WTC11 (cell line): ENCODE measurements at regions not wholly inside any gene's neighbourhood (a gene's known extent, or its start where the extent isn't known, plus 50 kb on each side); places are given as distances from the start of the nearest gene placed in this dataset.

Experiments used
- CREB1 ChIP-seq: sonication (generic); formaldehyde crosslinking; IDR thresholded peaks from 2 replicates; pipeline ENCODE4 v1.8.0; 2023; ENCODE audit warnings: mild to moderate bottlenecking, missing genetic modification reagents
- CREM ChIP-seq: sonication (generic); formaldehyde crosslinking; IDR thresholded peaks from 2 replicates; pipeline ENCODE4 v1.8.1; 2022; ENCODE audit warnings: mild to moderate bottlenecking, missing genetic modification reagents, moderate library complexity
- JUN ChIP-seq: sonication (generic); formaldehyde crosslinking; IDR thresholded peaks from 2 replicates; pipeline ENCODE4 v1.8.0; 2023; ENCODE audit warnings: mild to moderate bottlenecking, missing genetic modification reagents
- NR3C1 ChIP-seq: sonication (generic); formaldehyde crosslinking; conservative IDR thresholded peaks from 2 replicates; pipeline ENCODE4 v1.8.1; 2023; ENCODE audit warnings: low read depth, mild to moderate bottlenecking, missing genetic modification reagents
- RELA ChIP-seq: sonication (generic); formaldehyde crosslinking; IDR thresholded peaks from 2 replicates; pipeline ENCODE4 v1.8.1; 2022; ENCODE audit warnings: missing genetic modification reagents, mild to moderate bottlenecking, borderline replicate concordance
- TEAD1 ChIP-seq: sonication (generic); formaldehyde crosslinking; IDR thresholded peaks from 2 replicates; pipeline ENCODE4 v1.8.0; 2022; ENCODE audit warnings: mild to moderate bottlenecking, missing genetic modification reagents
- ZNF138 ChIP-seq: sonication (generic); formaldehyde crosslinking; conservative IDR thresholded peaks from 2 replicates; pipeline ENCODE4 v1.8.1; 2022; ENCODE audit warnings: mild to moderate bottlenecking, moderate library complexity, missing genetic modification reagents
- ZNF416 ChIP-seq: fragments of 250-450 bp; sonication (Bioruptor Pico); IDR thresholded peaks from 2 replicates; pipeline ENCODE4 v1.9.0; 2021; ENCODE audit warnings: mild to moderate bottlenecking, inconsistent platforms
- TF ChIP-seq, protein P1 (sequence below): sonication (generic); formaldehyde crosslinking; IDR thresholded peaks from 2 replicates; pipeline ENCODE4 v1.8.1; 2023; ENCODE audit warnings: mild to moderate bottlenecking, missing genetic modification reagents, borderline replicate concordance
- TF ChIP-seq, protein P2 (sequence below): fragments of 200-600 bp; IDR thresholded peaks from 2 replicates; pipeline ENCODE4 v1.8.0; 2022; ENCODE audit warnings: antibody characterized with exemption
- TF ChIP-seq, protein P3 (sequence below): fragments of 250-450 bp; sonication (Bioruptor Pico); IDR thresholded peaks from 2 replicates; pipeline ENCODE4 v1.9.0; 2021; ENCODE audit warnings: mild to moderate bottlenecking
- TF ChIP-seq, protein P4 (sequence below): sonication (generic); formaldehyde crosslinking; conservative IDR thresholded peaks from 2 replicates; pipeline ENCODE4 v1.8.1; 2022; ENCODE audit warnings: mild to moderate bottlenecking, missing genetic modification reagents
- TF ChIP-seq, protein P5 (sequence below): sonication (generic); formaldehyde crosslinking; IDR thresholded peaks from 2 replicates; pipeline ENCODE4 v1.8.1; 2023; ENCODE audit warnings: mild to moderate bottlenecking, missing genetic modification reagents, moderate library complexity

DNA sequence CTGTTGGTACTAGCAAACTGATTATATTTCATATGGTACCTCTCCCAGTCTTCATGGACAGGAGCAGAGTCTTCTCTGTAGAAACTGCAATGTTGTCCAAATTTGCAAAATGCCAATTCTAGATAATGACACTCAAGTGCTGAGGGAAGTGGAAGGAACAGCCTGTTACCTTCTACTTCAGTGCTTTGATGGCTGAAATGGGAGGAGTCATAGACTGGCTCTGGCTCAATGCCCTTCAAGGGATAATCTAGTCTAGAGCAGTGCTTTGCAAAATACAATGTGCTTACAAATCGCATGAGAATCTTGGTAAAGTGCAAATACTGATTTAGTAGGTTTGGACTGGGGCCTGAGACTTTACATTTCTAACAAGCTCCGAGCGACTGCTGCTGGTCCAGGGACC lies 51.7 kb upstream of the ACP3 start:
- TF ChIP-seq, protein P1, sequence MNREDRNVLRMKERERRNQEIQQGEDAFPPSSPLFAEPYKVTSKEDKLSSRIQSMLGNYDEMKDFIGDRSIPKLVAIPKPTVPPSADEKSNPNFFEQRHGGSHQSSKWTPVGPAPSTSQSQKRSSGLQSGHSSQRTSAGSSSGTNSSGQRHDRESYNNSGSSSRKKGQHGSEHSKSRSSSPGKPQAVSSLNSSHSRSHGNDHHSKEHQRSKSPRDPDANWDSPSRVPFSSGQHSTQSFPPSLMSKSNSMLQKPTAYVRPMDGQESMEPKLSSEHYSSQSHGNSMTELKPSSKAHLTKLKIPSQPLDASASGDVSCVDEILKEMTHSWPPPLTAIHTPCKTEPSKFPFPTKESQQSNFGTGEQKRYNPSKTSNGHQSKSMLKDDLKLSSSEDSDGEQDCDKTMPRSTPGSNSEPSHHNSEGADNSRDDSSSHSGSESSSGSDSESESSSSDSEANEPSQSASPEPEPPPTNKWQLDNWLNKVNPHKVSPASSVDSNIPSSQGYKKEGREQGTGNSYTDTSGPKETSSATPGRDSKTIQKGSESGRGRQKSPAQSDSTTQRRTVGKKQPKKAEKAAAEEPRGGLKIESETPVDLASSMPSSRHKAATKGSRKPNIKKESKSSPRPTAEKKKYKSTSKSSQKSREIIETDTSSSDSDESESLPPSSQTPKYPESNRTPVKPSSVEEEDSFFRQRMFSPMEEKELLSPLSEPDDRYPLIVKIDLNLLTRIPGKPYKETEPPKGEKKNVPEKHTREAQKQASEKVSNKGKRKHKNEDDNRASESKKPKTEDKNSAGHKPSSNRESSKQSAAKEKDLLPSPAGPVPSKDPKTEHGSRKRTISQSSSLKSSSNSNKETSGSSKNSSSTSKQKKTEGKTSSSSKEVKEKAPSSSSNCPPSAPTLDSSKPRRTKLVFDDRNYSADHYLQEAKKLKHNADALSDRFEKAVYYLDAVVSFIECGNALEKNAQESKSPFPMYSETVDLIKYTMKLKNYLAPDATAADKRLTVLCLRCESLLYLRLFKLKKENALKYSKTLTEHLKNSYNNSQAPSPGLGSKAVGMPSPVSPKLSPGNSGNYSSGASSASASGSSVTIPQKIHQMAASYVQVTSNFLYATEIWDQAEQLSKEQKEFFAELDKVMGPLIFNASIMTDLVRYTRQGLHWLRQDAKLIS (CRISPR knock-in tag): no peak
- TF ChIP-seq, protein P2, sequence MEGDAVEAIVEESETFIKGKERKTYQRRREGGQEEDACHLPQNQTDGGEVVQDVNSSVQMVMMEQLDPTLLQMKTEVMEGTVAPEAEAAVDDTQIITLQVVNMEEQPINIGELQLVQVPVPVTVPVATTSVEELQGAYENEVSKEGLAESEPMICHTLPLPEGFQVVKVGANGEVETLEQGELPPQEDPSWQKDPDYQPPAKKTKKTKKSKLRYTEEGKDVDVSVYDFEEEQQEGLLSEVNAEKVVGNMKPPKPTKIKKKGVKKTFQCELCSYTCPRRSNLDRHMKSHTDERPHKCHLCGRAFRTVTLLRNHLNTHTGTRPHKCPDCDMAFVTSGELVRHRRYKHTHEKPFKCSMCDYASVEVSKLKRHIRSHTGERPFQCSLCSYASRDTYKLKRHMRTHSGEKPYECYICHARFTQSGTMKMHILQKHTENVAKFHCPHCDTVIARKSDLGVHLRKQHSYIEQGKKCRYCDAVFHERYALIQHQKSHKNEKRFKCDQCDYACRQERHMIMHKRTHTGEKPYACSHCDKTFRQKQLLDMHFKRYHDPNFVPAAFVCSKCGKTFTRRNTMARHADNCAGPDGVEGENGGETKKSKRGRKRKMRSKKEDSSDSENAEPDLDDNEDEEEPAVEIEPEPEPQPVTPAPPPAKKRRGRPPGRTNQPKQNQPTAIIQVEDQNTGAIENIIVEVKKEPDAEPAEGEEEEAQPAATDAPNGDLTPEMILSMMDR: no peak
- no peak for TF ChIP-seq JUN (CRISPR knock-in tag)
- no peak for TF ChIP-seq CREB1 (CRISPR knock-in tag)
- TF ChIP-seq CREM: no peak
- TF ChIP-seq, protein P3, sequence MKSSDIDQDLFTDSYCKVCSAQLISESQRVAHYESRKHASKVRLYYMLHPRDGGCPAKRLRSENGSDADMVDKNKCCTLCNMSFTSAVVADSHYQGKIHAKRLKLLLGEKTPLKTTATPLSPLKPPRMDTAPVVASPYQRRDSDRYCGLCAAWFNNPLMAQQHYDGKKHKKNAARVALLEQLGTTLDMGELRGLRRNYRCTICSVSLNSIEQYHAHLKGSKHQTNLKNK (CRISPR knock-in tag): no peak
- no peak for TF ChIP-seq NR3C1 (CRISPR knock-in tag)
- TF ChIP-seq ZNF416 (CRISPR knock-in tag): no peak
- no peak for TF ChIP-seq TEAD1 (CRISPR knock-in tag)
- TF ChIP-seq ZNF138: no peak
- TF ChIP-seq, protein P4, sequence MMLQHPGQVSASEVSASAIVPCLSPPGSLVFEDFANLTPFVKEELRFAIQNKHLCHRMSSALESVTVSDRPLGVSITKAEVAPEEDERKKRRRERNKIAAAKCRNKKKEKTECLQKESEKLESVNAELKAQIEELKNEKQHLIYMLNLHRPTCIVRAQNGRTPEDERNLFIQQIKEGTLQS (CRISPR knock-in tag): no peak
- TF ChIP-seq, protein P5, sequence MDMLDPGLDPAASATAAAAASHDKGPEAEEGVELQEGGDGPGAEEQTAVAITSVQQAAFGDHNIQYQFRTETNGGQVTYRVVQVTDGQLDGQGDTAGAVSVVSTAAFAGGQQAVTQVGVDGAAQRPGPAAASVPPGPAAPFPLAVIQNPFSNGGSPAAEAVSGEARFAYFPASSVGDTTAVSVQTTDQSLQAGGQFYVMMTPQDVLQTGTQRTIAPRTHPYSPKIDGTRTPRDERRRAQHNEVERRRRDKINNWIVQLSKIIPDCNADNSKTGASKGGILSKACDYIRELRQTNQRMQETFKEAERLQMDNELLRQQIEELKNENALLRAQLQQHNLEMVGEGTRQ (CRISPR knock-in tag): no peak
- no peak for TF ChIP-seq RELA (CRISPR knock-in tag)
